ENCODE measurements at regions not wholly inside any gene's neighbourhood (a gene's known extent, or its start where the extent isn't known, plus 50 kb on each side); places are given as distances from the start of the nearest gene placed in this dataset.

DNA sequence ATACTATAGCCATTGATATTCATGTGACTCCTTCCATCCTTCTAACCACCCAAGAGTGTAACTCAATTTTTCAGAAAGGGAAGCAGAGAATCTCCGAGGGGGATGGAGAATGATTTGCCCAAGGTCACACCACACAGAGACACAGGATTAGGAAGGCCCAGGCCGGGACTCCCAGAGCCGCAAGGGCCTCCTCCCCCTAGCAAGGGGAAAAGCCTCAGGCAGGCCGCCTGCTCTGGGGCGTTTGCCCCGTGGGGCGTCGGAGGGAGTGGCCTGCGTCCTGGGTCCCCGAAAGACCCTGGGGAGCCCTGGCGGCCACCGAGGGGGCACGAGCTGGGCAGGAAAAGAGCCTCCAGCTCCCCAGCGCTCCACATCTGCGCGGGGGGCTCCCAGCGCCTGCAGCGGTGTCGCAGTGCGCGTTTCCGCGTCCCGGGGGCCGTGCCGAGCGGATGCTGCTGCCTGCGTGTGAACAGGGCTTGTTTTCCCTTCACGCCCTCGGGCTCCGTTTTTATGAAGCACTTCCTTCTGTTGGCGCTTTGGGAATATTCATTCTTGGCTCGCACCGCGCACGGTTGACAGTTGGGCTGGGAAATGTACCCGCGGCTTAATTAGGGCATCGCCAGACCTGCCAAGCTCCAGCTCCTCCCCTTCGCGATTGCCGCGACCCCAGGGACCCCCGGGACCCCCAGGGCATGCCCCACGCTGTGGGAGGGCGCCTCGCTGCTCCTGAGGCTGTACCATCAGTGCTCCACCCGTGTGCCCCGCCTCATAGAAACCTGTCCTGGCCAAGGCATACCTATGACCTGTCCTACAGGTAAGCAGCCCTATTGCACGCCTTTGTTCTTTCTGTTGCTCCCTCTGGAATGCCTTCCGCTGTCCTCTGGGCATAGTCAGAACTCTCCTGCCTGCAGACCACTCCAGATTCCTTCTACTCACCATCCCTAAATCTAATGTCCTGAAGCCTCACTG is 158.9 kb upstream of the GLI2 start:
- no peak for DNase-seq

DNA sequence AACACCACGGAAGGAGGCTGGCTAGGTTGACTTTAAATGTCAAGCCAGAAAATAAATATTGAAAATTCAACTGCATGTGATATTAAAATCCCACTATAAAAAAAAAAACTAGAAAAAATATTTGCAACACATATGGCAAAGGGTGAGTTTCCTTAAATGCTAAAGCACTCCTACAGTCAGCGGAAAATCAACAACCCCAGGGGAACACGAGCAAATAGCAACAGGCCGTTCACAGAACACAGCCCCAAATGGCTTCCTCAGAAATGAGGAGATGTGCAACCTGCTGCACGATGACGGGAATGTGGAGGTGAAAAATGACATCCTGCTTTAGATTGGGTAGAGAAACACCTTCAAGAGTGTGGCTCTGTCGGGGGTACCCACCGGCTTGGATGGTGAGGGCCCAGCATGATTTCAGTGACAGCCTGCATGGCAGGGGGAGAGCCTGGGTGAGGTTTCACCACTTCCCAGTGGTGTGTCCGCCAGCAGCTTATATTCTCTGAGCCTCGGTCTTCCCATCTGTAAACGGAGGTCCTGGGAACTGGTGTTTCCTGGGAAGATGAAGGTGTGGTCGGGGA is 157.9 kb upstream of the GLI2 start:
- no peak for DNase-seq

DNA sequence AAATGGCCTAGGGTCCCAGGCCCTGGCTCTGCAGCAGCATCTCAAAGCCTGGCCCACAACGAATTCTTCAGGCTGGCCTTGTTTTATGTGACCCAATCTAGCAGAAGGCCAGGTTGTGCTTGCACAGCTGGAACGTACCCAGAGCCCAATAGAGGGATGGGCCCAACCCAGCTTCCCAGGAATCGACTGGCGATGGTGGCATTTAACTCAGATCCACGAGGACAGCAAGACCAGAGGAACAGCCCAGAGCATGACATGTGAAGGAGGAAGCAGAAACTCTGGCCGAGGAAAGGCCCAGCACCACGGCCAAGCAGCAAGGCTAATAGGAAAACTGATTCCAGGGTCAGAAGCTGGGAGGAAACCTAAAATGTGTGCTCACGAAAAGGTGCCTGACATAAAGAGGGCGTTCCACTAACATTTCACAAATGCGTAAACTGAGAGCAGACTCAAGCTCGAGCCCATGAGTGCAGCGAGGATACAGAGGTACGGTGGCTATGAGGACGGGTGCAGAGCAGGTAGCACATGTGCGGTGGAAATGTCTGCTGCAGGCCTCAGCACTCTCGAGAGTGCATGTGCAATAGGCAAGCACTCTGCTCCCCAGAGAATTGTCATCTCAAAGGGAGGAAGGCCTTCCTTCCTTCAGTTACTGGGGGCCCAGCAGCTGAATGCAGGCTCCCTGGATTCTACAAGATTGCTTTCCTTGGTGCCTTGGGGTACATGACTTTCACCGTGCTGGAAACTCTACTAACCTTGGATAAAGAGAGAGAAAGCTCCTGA is 156.9 kb upstream of the GLI2 start:
- no peak for DNase-seq

DNA sequence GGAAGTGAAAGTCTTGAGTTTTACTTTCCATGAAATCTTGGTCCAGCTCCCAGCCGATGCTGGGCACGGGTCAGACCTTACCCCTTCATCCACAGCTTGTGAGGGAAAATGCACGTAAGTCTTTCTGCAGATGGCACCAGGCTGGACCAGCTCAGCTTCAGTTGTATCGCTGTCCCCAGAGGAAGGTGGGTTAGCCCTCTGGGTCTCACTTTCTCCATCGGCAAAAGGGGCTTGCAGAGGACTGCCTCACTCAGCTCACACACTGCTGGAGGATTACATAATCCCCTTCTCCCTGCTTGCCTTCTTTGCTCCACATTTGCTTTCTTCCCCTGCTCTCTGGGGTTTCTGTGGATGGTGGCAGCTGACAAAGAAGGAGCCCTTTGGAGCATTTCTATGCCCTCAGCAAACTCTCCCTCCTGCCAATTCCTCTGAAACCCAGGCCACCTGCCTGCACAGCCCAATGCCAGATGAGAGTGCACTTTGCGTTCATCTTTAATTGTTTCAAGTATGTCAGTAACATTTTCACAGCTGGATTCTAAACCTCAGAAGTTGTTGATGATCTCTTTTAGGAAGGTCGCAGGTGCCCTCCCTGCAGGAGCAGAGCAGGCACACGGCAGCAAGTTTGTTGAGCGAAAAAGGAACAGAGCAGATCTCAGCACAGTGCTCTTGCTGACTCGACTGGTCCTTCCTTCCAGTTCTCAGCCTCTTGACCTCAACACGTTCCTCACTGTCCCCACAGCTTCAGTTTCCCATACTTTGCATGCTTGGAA is 155.6 kb upstream of the GLI2 start:
- no peak for DNase-seq

DNA sequence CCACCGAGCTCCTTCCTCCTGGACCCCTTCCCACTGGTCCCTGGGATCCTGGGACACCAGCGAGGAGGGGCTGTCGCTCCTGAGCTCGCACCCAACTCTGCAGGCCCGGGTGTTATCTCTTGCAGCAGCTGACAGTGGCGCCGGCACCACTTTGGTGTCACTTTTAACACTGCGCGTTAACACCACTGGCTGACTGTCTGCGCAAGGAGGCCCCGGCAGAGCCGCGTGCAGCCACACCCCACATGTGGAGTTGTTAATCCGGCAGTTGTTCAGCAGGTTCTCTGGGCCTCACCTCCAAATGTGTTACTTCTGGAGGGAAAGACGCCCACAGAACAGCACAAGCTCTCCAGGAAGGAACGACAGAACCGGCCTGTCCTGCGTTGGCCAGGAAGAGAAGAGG is 155.0 kb upstream of the GLI2 start:
- DNase-seq: no peak

DNA sequence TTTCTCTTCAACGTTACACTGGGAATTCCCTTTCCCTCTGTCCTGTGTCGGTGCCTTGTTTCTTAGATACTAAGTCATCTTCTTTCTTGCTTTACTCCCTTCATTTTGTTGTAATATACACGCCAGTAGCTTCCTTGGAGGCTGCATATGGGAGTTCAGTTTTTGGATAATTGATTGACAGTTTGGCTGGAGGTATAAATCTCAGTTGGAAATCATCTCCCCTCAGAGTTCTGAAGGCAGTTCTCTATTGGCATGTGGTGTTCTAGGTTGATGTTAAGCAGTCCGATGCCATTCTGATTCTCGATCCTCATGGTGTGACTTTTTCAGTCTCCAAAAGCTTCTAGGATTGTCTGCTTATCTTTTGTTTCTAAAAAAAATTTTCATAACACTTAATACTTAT is 152.5 kb upstream of the GLI2 start:
- DNase-seq: no peak

DNA sequence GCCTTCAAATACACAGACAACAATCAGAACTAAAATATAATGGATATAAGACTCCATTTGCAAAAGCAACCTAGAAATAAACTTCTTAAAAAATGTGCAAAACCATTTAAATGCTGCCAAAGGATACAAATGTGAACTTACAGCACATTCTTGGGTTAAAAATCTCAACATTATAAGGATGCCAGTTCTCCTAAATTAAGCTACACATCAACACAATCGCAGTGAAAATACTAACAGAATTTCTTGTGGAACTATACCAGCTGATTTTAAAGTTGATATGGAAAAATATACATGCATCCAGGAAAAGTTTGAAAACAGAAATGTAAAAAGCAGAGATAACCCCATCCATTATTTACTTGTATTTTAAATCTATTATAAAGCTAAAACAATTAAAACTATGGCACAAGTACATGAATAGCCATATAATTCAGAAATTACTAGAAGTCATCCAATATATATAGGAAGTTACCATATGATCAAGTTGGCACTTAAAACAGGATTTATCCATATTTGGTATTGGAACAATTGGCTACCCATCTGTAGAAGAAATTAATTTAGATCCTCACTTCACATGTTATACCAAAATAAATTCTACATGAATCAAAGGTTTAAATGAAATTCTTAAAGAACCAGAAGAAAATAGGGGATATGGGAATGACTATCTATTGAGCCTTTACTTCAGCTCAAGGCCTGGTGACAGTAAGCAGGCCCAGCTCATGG is 151.7 kb upstream of the GLI2 start:
- no peak for DNase-seq

DNA sequence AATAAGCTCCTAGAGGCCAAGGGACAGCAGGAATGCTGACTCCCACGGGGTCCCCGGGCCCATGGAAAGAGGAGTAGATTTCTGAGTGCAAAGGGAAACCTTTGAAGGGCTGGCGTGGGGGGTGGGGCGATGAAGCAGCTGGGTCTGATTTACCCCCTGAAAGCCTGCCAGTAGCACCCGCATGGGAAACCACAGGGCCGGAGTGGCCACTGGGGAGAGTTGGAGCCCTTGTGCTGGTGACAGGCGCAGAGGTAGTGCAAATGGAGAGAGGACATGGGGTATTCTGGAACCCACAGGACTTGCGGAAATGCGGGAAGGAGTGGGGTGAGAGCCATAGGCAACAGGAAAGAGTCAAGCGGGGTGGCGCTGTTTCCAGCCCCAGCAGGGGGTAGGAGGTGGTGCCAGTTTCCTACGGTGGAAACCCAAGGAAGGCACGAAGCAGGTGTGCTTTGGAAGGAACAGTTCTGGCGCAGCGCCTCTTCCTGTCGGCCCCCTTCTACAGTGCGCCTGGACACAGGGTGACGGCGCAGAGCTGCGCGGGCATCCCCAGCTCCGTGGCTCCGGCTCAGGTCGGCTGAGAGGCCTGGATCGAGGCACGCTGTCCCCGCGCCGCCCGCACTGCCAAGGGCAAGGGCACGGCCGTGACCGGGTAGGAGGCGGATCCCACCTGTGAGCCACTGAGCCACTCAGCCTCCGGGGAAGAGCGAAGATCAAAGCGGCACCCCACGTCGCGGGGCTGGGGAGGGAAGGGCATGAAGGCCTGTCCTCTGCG is 149.0 kb upstream of the GLI2 start:
- DNase-seq: no peak

DNA sequence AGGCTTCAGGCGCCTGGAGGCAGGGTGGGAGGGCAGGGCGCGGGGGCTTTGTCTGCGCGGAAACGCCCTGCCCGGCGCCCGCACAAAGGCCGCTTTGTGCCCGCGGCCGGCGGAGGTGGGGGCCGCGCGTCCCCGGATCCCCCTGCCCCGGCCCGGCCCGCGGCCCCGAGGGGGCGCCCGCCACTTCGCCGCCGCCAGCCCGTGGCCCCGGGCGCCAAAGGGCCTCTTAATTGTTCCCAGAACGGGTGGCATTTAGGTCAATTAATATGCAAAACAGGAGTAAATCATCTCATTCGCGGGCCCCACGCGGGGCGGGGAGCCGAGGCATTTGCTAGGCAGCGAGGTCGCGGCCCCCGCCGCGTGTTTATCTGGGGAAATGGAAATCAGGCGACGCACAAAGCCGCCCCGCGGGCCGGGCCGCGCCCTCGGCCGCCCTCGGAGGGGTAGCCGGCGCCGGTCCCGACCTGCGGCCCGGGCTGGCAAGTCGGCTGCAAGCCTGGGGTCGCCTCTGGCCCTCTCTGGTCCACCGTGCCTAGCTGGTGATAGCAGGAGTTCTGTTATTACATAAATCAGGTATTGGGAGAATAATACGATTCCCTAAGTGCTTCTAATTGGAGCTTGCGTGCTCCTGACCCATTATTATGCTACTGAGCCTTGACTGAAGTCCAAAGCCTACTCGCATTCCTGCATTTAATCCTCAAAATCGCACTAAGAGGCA is 148.2 kb upstream of the GLI2 start:
- DNase-seq: no peak

DNA sequence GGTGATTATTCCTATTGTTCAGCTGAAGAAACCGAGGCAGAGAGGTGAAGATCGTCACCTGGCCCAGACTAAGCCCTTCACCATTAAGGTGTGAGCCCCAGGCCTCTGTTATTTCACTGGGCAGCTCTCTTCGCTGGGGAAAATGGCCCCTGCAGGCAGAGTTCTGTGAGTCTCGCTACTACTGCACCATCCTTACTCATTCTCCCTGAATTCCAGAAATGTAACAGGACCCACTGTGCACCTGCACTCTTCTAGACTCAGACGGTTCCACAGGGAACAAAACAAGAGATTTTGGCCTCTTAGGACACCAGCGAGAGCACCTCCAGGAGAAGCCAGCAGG is 147.7 kb upstream of the GLI2 start:
- no peak for DNase-seq

DNA sequence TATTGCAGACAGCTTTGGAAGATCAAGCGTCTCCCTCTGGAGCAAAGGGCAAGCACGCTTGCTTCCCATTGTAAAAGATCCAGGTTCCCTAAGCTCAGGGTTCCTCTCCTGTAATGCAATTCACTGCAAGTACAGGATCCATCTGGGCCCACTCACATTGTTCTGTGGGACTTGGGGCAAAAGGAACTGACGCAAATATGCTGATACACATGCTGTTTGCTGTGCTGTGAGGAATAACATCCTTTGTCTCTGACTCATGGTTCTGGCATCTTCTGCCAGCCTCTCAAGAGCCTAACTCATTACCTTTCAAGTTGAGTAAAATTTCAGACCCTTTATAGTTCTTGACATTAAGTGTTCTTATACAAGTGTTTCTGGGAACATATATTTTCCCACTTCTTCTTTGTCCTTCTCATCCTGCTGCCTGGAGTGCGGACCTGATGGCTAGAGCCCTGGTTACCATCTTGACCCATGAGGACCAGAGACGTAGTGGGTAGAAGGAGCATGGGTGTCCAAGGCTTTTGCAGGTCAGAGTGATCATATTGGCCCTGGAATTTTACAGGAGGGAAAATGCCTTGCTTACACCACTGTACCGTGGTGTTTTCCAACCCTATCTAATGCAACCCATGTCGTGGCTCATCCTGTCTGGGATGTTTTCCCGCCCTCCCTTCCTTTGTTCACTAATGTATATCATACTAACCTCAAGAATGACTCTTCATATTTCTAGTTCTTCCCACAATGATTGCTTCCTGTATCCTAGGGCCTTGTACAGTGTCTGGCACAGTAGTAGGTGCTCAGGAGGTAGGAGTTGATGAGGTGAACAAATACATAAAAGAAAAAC is 145.7 kb upstream of the GLI2 start:
- DNase-seq: no peak

DNA sequence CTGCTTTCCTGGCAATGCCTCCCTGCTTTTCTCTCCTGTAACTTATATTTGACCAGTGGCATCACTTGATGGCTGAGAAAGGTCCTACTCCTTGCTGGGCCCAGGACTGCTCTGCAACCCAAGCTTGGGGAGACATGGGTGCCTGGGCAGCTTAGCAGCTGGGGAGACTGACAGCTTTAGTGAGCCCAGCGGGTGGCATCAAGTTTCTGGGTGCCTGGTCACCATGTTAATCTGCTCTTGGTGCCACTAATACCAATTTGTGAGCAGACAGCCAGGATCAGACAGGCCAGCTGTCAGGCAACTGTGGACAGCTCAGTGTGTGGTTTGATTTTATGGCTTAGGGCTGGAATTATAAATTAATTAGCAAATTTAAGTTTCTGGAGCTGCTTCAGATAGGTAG is 144.8 kb upstream of the GLI2 start:
- no peak for DNase-seq

DNA sequence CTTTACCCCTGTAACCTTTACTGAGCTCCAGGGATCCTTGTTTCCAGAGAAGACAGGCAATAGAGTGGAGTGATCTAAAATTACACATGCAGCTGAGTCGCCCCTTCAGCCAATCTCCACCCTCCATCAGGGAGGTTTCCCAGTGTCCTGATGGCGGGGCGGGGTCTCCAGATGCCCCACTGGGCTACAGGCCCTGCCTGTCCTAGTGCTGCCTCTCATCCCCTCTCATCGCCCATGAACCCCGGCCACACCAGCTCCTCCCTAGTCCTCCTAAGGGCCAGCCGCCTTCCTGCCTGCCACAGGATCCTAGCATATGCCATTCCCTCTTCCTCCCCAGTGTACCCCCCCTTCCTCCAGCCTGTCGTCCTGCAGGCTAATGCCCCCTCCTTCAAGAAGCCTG is 144.1 kb upstream of the GLI2 start:
- DNase-seq: no peak

DNA sequence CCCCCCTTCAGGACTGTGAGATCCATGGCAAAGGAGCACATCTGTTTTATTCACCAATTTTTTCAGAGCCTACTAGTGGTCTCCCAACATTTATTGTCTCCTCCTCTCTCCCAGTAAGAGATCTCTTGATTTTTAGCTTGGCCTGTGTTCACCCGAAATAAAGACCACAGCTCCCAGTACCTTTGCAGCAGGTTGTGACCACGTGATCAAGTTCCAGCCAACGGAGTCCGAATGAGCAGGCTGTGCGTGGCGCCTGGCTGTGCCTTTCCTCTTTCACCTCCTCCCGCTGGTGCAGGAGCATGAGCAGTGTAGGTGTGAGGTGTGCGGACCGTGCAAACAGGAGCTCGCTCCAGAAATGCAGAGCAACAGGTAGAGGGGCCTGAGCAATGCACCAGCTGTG is 143.6 kb upstream of the GLI2 start:
- DNase-seq: no peak

DNA sequence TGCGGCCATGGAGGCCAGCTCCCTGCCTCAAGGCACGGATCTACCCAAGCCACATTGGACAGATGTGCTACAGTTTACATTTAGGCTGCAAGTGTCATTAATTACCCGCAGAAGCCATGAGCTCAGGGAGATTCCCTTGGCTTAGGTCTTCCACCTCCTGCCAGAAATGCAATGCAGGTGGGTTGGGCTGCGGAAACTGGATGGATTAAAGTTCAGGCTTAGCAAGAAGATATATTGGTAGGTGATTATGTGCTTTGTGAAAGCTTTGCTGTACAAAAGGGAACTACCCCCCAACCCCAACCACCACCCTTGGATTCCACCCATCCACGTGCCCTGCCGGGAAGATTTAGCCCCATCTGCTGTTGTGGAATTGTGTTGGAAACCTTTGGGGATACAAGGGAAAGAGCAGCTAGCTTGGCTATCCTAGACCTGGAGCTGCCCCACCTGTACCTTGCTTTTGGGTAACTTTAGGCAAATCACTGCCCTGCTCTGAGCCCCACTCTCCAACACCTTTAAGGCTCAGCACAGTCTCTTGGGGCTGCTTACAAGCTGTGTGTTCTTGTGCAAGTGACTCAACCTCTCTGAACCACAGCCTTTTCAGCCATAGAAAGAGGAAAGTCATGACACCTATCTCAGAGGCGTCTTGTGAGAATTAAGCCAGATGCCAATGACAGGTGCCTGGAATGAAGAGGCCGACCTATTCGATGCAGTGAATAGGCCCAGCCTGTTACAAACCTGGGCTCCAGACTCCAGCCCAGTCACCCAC is 141.6 kb upstream of the GLI2 start:
- DNase-seq: no peak

DNA sequence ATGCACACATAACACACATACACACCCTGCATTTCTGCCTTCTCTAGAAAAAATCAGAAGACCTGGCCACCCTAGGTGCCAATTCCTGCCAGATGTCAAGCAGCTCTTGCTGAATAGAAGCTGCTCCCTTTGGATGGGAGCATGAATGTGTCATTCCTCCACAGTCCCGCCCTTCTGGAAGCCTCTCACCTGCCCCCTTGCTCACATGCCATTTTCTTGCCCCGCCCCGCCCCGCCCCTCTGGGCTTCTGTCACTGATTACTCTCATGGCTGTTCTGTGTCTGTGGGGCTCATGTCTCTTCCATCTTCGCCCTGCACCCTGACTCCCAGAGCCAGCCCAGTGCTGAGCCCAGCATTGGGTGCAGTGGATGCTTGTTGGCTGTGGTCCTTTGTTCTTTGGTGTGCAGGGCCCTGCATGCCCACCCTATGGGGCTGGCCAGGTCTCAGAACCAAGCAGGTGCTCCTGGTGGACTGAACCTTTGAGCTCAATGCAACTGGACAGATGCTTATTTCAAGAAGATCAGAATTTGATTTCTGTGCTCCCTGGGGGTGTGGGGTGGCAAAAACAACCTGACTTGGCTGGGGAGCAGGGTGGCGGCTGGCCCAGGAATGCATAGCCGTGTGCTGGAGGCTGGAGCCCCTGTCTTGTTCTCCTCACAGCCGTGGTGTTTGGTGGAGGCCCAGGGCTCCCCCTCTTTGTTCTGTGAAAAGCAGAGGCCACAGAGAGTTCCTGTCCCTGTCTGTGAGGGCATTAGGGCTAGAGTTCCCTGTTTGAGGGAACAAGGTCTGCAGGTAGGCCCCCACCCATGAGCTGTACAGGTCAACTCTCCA is 140.6 kb upstream of the GLI2 start:
- DNase-seq: no peak

DNA sequence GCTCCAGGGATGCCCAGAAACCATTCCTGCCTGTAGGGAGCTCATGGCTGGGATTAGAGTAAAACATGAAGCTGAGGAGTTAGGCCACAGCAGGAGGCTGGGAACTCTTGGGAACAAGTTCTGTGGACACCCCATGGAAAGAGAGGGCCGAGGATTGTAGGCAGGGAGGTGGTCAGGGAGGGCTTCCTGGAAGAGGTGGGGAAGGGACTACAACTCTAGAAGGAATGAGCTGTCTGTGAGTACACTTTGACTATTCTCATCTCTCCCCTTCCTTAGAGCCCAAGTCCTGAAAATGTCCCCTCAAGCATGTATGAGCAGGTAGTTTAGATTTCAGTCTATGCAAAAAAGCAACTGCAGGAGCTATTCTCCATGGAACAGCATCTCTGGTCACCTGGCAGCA is 139.9 kb upstream of the GLI2 start:
- DNase-seq: no peak

DNA sequence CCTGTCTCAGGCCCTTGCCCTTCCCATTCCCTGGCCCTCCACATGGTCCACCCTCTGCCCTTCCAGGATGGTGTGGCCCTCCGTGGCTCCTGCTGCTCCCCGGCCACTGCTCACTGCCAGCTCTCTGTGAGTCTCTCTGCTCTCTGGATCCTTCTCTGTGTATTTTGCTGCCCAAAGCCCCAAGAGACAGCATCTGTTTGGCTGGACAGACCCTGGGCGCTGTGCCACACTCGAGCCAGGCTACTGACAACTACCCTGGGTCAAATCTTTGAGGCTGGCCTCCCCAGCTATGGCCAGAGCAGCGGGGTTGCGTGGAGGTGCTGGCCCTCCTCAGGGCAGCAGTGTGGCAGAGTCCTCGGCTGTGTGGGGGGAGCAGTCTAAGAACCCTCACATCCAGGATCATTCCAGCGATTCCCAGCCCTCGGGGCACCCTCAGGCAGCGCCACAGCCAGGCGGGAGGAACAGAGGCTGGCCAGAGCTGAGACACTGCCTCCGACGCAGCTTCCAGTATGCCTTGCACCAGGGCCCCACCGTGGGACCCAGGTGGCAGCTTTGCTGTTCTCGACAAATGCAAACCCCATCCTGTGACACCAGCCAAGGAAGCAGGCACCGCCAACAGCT is 139.4 kb upstream of the GLI2 start:
- no peak for DNase-seq

Measured in activated CD4-positive, alpha-beta T cell treated with anti-CD3 and anti-CD28 coated beads for 48 hours (primary cell).